ENCODE measurements at regions not wholly inside any gene's neighbourhood (a gene's known extent, or its start where the extent isn't known, plus 50 kb on each side); places are given as distances from the start of the nearest gene placed in this dataset.

- no peak for TF ChIP-seq CTCF (IDR thresholded peaks at IDR 0.05; ENCODE audit: insufficient read depth, low read length, poor library complexity, severe bottlenecking)
- no peaks in the 10 kb centered on the region; the same call in none of the 2 replicates for H3K27me3 ChIP-seq (replicated peaks; ENCODE audit: control insufficient read depth, insufficient read depth, low read length)
- no peaks in the 10 kb centered on the region for H3K36me3 ChIP-seq (ENCODE audit: control insufficient read depth, insufficient read depth, low read length)
- no peak for DNase-seq (ENCODE audit: extremely low read depth, insufficient read length)
- no peak overlapping the region for H3K4me3 ChIP-seq (replicated peaks; ENCODE audit: low read depth, low read length)
Measured at GRCh38 chr9:134224567-134225093, 60.3 kb upstream of the RNU6ATAC start.

- Histone ChIP-seq H3K27me3 (replicated peaks; ENCODE audit: control insufficient read depth, insufficient read depth, low read length) (no peaks in the 10 kb centered on the region; the same call in none of the 2 replicates), H3K4me3 (replicated peaks; ENCODE audit: low read depth, low read length) (no peak overlapping the region), H3K36me3 (ENCODE audit: control insufficient read depth, insufficient read depth, low read length) (no peaks in the 10 kb centered on the region)
- DNase-seq (ENCODE audit: extremely low read depth, insufficient read length): no peak
- no peak for TF ChIP-seq CTCF (IDR thresholded peaks at IDR 0.05; ENCODE audit: insufficient read depth, low read length, poor library complexity, severe bottlenecking)
Measured at GRCh38 chr9:134225186-134225585, 60.8 kb upstream of the RNU6ATAC start.

- Histone ChIP-seq H3K27me3 (replicated peaks; ENCODE audit: control insufficient read depth, insufficient read depth, low read length) (no peaks in the 10 kb centered on the region; the same call in none of the 2 replicates), H3K36me3 (ENCODE audit: control insufficient read depth, insufficient read depth, low read length) (no peaks in the 10 kb centered on the region), H3K4me3 (replicated peaks; ENCODE audit: low read depth, low read length) (no peak overlapping the region)
- no peak for DNase-seq (ENCODE audit: extremely low read depth, insufficient read length)
- no peak for TF ChIP-seq CTCF (IDR thresholded peaks at IDR 0.05; ENCODE audit: insufficient read depth, low read length, poor library complexity, severe bottlenecking)
Measured at GRCh38 chr9:134225816-134226215, 61.5 kb upstream of the RNU6ATAC start.

DNA sequence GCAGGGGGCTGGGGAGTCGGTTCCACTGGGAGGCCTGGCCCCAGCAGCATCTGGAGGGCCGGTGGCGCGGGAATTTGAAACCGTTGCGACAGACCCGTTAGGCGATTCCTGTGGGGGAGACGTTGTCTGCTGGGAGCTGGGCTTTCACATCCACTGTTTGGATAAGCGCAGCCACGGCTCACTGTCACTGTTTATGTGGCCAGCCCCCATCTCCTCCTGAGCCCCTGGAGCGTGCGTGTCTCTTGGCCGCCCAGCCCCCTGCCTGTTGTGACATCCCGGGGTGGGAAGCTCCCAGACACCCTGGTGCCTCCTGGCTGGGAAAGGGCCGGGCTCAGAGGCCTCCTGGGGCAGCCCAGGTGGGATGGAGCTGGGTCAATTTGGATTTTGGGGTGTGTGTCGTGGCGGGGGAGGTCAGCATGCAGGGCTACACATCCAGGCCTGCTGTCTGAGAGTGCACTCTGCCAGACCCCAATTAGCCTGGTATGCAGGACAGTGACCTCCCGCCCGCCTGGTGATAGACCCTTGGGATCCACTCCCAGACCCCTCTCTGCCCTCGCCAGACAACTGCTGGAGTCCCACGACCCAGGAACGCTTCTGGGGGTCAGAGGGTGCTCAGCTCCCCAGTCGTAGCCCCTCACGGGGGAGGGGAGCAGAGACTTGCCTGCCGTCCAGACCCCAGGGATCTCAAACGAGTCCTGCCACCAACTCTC, 62.0 kb upstream of the RNU6ATAC start:
- H3K36me3 ChIP-seq (ENCODE audit: control insufficient read depth, insufficient read depth, low read length): no peaks in the 10 kb centered on the region
- DNase-seq (ENCODE audit: extremely low read depth, insufficient read length): no peak
- no peaks in the 10 kb centered on the region; the same call in none of the 2 replicates for H3K27me3 ChIP-seq (replicated peaks; ENCODE audit: control insufficient read depth, insufficient read depth, low read length)
- no peak overlapping the region for H3K4me3 ChIP-seq (replicated peaks; ENCODE audit: low read depth, low read length)
- no peak for TF ChIP-seq CTCF (IDR thresholded peaks at IDR 0.05; ENCODE audit: insufficient read depth, low read length, poor library complexity, severe bottlenecking)

GRCh38 chr9:134227451-134228411, 63.4 kb upstream of the RNU6ATAC start:
- no peaks in the 10 kb centered on the region; the same call in none of the 2 replicates for H3K27me3 ChIP-seq (replicated peaks; ENCODE audit: control insufficient read depth, insufficient read depth, low read length)
- no peaks in the 10 kb centered on the region for H3K36me3 ChIP-seq (ENCODE audit: control insufficient read depth, insufficient read depth, low read length)
- no peak overlapping the region for H3K4me3 ChIP-seq (replicated peaks; ENCODE audit: low read depth, low read length)
- no peak for TF ChIP-seq CTCF (IDR thresholded peaks at IDR 0.05; ENCODE audit: insufficient read depth, low read length, poor library complexity, severe bottlenecking)
- DNase-seq (ENCODE audit: extremely low read depth, insufficient read length): no peak

Data from GM06990 (cell line).